Activated CD8-positive, alpha-beta memory T cell treated with anti-CD3 and anti-CD28 coated beads, Interleukin-2, amount 10 ng/mL, durations not matched to agents 7 days and 5 days (primary cell): ENCODE measurements at regions not wholly inside any gene's neighbourhood (a gene's known extent, or its start where the extent isn't known, plus 50 kb on each side); places are given as distances from the start of the nearest gene placed in this dataset.
A peak's percentile ranks its signal among the peaks of the same experiment; 100 is the strongest.

Experiments
- ATAC-seq: fragments of 150-1000 bp; cut with Tn5 transposase; one replicate; pipeline ENCODE4 v1.10.0; 2021; ENCODE audit warnings: moderate library complexity
- CTCF ChIA-PET: fragments of 350-600 bp; sonication (Branson Sonifier 250); formaldehyde crosslinking; loops from one replicate; lab custom pipeline; 2021; ENCODE audit warnings: antibody characterized with exemption; lab: Charles Lee
- DNase-seq: peaks from one replicate; pipeline ENCODE4 v3.0.0-alpha.2; 2020
- H3K27ac Mint-ChIP-seq: one replicate; pipeline ENCODE4 v1.8.0; 2021; ENCODE audit warnings: mild to moderate bottlenecking, mixed read lengths
- H3K27me3 Mint-ChIP-seq: one replicate; pipeline ENCODE4 v1.8.0; 2021; ENCODE audit warnings: mixed read lengths
- H3K36me3 Mint-ChIP-seq: one replicate; pipeline ENCODE4 v1.8.0; 2021; ENCODE audit warnings: mild to moderate bottlenecking, mixed read lengths
- H3K4me1 Mint-ChIP-seq: one replicate; pipeline ENCODE4 v1.8.0; 2021; ENCODE audit warnings: mixed read lengths
- H3K4me3 Mint-ChIP-seq: one replicate; pipeline ENCODE4 v1.8.0; 2021; ENCODE audit warnings: mild to moderate bottlenecking, moderate library complexity, mixed read lengths
- H3K9me3 Mint-ChIP-seq: one replicate; pipeline ENCODE4 v1.8.0; 2022; ENCODE audit warnings: low read depth, mixed read lengths

DNA sequence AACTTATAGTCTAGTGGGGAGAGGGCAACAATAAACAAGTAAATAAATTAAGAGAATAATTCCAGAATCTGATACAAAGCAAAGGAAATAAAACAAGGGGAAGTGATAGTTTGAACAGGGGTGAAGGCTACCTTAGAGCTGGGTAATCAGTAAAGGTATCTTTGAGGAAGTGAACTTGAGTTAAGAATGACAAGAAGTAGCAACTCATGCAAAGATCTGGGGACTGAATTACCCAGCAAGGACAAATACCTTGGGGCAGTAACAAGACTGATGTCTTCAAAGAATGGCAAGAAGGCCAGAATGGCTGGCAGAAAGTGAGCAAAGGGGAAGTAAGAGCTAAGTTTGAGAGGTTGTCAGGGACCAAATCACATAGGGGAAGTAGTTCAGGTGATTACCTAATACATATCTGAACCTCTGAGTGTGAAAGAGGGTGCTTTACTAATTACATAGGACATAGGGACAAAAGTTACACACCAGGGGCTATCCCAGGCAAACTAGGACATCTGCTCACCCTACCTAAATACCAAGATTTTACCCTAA, 244.6 kb upstream of the HNRNPA3 start:
- CTCF ChIA-PET: no interaction called here
- no peak for ATAC-seq
- no peaks in the 10 kb centered on the region for H3K36me3 Mint-ChIP-seq
- H3K9me3 Mint-ChIP-seq: no peaks in the 10 kb centered on the region
- peaks cover 32% of the 10 kb centered on the region for H3K27me3 Mint-ChIP-seq
- DNase-seq: no peak
- no peaks in the 10 kb centered on the region for H3K4me1 Mint-ChIP-seq
- no peak overlapping the region for H3K27ac Mint-ChIP-seq
- H3K4me3 Mint-ChIP-seq: no peak overlapping the region

DNA sequence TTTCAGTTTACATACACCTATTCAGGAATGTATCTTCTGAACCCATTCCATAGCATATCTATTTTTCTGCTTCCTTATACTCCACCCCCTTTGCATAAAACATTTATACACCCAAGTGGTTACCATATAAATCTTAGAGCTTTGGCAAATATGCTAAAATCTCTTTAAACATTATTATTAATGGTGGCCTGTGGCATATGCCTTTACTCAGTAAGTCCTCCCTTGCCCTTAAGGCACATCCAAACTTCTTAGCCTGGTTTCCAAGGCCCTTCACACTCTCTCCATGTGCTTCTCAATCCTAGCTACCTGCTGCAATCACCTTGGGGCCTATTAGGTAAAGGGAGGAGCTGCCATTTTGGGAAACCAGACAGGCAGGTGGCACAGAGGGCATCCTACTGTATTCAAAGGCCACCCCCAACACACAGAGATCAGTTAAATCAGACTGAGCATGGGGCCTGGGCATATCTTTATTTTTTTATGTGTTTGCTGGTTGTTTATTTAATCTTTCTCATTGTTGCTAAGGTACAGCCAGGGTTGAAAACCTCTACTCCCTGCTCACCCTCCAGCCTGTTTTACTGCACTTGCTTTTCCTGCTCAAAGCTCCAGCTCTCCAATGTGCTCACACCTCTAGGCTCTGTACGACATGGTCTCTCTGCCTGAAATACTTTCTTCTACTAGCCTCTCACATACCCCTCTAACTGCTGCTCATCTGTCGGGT, 242.8 kb upstream of the HNRNPA3 start:
- no peaks in the 10 kb centered on the region for H3K4me1 Mint-ChIP-seq
- ATAC-seq: no peak
- CTCF ChIA-PET: interaction anchor here (1.6 kb wide), 1 partner anchor 12 kb away, joined by 4 read pairs; no protein-coding TSS in a partner anchor
- no peaks in the 10 kb centered on the region for H3K9me3 Mint-ChIP-seq
- no peaks in the 10 kb centered on the region for H3K36me3 Mint-ChIP-seq
- H3K27me3 Mint-ChIP-seq: peaks cover 26% of the 10 kb centered on the region
- H3K4me3 Mint-ChIP-seq: no peak overlapping the region
- DNase-seq: no peak
- no peak overlapping the region for H3K27ac Mint-ChIP-seq

DNA sequence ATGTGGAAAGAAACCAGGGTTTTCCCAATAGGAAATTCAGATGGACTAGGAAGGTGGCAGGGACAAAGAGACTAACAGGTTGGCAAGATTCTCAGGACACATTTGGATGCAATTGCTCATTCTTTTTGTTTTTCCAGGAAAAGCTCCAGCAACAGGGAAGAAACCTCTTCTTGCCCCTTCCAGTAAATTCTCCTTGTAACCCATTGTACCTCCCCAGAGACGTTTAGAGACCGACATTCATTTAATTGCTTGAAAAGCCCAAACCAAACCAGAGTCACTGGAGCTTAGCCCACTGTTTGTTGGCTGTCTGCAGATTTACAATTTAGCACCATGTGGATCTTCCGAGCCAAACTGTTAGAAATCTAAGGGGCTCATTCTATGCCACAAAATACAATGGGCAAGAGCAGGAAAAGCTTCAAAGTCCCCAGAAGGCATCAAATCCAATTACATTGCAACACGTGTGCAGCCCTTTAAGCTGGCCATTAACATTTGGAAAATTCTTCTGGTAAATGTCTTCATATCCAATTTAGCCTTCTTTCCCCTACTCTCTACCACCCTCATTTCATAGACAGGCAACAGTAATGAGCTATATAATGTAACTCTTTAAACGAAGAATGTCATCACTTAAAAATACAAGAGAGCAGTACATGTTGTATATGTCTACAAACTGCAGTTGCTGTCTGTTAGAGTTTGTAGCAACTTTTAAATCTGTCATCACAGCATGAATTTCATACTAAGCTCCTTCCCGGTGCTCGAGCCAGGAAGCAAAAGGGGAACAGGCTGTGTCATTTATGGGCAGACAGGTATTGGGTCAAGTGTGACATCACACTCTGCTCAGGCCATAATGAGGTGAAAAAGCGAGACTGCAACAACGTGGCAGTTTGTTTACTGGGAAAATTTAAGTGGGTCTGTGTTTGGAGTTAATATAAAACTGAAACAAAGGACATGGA, 235.6 kb upstream of the HNRNPA3 start:
- H3K4me3 Mint-ChIP-seq: no peak overlapping the region
- H3K9me3 Mint-ChIP-seq: no peaks in the 10 kb centered on the region
- peaks cover 20% of the 10 kb centered on the region for H3K27me3 Mint-ChIP-seq
- H3K4me1 Mint-ChIP-seq: no peaks in the 10 kb centered on the region
- DNase-seq (no peak), ATAC-seq (no peak)
- H3K27ac Mint-ChIP-seq: no peak overlapping the region
- no peaks in the 10 kb centered on the region for H3K36me3 Mint-ChIP-seq
- CTCF ChIA-PET: interaction anchor here (0.6 kb wide), 1 partner anchor 325 kb away, joined by 3 read pairs; no protein-coding TSS in a partner anchor

DNA sequence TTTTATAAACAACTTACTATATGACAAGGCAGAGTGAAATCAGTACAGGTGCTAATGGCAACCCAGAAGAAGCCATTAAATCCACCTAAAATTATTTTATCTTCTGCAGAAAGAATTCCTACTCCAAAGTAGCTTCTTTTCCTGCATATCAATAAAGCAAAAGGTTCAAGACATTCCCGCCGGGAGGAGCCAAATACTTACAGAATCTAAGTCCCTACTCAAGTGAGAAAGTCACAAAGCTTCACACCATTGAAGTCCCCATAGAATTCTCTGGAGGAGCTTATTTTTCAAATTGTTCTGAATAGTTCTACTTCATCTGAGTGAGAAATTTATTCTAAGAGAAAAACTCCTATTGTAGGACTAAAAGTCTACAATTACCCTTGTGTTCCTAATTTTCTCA, 233.7 kb upstream of the HNRNPA3 start:
- CTCF ChIA-PET: interaction anchor here (1.4 to 1.9 kb wide), 2 partner anchors 47 to 170 kb away, joined by 3 to 4 read pairs; no protein-coding TSS in a partner anchor
- Mint-ChIP-seq H3K4me3 (no peak overlapping the region), H3K9me3 (no peaks in the 10 kb centered on the region), H3K36me3 (no peaks in the 10 kb centered on the region), H3K4me1 (no peaks in the 10 kb centered on the region), H3K27me3 (peaks cover 16% of the 10 kb centered on the region), H3K27ac (no peak overlapping the region)
- ATAC-seq (no peak), DNase-seq (no peak)

DNA sequence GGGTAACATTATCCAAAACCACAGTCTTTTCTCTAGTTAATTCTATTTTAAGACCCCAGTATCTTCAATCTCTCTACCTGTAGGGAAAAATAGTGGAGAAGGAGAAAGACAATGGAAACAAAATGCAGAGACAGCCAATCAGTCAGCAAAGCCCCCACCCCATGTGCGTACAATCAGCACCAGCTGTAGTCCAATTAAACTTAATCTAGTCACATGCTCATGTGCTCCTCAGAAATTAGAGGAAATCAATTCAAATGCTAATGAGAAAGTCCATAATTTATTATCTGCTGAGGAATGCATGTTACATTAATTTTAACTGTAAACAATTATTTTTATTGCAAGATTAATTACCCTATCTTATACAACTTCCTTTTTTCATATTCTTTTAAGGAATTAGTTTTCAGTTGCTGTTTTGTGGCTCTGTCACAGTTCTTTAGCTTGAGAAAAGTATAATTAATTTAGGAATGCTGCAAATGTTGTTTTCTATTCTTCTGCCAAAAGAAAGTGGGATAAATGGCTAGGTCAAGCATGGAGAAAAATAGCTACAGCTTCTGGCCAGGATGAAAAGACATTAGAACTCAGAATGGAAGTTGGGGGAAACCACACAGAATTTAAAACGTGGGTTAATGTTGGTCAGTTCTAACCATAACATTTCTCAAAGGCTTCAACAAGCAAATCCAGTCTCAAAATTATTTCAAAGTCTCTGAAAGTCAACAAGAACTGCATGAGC, 232.4 kb upstream of the HNRNPA3 start:
- no peaks in the 10 kb centered on the region for H3K36me3 Mint-ChIP-seq
- H3K4me1 Mint-ChIP-seq: no peaks in the 10 kb centered on the region
- no peak overlapping the region for H3K27ac Mint-ChIP-seq
- H3K4me3 Mint-ChIP-seq: no peak overlapping the region
- DNase-seq: no peak
- H3K9me3 Mint-ChIP-seq: no peaks in the 10 kb centered on the region
- H3K27me3 Mint-ChIP-seq: peaks cover 12% of the 10 kb centered on the region
- CTCF ChIA-PET: interaction anchor here (1.9 kb wide), 1 partner anchor 48 kb away, joined by 4 read pairs; no protein-coding TSS in a partner anchor
- ATAC-seq: no peak

DNA sequence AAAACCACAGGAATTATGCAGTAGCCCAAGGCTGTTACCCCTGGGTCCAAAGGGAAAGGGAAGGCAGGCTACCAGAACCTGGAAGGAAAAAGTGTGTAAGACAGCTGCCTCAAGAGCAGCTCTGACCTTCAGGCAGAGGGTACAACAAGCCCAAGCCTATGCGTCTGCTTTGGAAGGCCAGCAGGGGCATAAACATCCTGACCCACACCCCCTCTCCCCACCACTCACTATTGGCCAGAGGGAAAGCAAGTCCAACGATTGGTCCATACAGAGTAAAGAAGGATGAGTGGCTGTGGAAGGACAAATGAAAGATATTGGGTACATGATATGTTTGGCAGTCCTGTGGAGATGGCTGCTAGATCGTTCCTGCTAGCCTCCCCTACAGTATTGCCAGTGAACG, 227.6 kb upstream of the HNRNPA3 start:
- CTCF ChIA-PET: no interaction called here
- H3K36me3 Mint-ChIP-seq: no peaks in the 10 kb centered on the region
- ATAC-seq: no peak

DNA sequence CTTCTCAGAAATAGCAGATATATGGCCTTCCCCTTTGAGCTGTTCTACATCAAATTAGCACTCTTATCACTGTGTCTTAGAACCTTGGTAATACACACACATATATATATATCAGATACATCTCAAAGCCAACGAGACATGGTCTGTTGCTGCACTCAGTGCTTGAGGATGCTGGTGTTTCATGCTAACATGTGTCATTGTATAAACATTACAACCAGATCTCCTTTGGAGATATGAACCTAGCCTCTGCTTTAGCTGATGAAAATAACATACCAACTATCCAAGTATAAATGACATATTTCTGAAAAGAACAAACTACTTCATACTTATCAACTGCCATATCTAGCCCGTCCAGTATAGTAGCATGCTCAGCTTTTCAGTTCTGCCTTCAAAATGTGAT, 226.7 kb upstream of the HNRNPA3 start:
- ATAC-seq (no peak), DNase-seq (no peak)
- H3K27me3 Mint-ChIP-seq: peaks cover 23% of the 10 kb centered on the region
- CTCF ChIA-PET: interaction anchor here (1.0 kb wide), 1 partner anchor 10 kb away, joined by 3 read pairs; no protein-coding TSS in a partner anchor
- no peaks in the 10 kb centered on the region for H3K9me3 Mint-ChIP-seq
- no peaks in the 10 kb centered on the region for H3K36me3 Mint-ChIP-seq
- H3K4me1 Mint-ChIP-seq: no peaks in the 10 kb centered on the region
- no peak overlapping the region for H3K4me3 Mint-ChIP-seq
- no peak overlapping the region for H3K27ac Mint-ChIP-seq

More for the DNA sequence above, 227.6 kb upstream of the HNRNPA3 start:
- Mint-ChIP-seq H3K4me1 (no peaks in the 10 kb centered on the region), H3K27me3 (peaks cover 23% of the 10 kb centered on the region), H3K27ac (no peak overlapping the region), H3K4me3 (no peak overlapping the region), H3K9me3 (no peaks in the 10 kb centered on the region)
- DNase-seq: no peak

DNA sequence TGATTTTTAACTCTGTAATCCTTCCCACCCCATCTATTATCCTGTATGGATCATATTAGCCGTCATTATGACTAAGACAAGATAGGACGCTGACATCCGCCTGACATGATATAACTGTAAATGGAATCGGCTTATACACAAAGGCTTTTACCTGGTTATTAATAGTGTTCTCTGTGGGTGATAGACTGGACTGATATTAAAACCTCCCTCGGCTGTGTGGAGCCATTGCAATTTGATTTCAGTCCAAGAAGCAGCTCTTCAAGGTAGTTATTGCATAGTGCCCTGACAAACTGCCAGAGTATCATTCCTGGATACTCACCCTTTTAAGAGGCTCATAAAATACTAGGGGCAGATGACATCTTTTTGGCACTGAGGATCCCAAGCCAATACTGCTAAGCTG, 226.1 kb upstream of the HNRNPA3 start:
- H3K4me1 Mint-ChIP-seq: no peaks in the 10 kb centered on the region
- H3K4me3 Mint-ChIP-seq: no peak overlapping the region
- peaks cover 2% of the 10 kb centered on the region for H3K9me3 Mint-ChIP-seq
- no peak overlapping the region for H3K27ac Mint-ChIP-seq
- peaks cover 2% of the 10 kb centered on the region for H3K36me3 Mint-ChIP-seq
- peaks cover 21% of the 10 kb centered on the region for H3K27me3 Mint-ChIP-seq
- DNase-seq (no peak), ATAC-seq (no peak)
- CTCF ChIA-PET: no interaction called here

DNA sequence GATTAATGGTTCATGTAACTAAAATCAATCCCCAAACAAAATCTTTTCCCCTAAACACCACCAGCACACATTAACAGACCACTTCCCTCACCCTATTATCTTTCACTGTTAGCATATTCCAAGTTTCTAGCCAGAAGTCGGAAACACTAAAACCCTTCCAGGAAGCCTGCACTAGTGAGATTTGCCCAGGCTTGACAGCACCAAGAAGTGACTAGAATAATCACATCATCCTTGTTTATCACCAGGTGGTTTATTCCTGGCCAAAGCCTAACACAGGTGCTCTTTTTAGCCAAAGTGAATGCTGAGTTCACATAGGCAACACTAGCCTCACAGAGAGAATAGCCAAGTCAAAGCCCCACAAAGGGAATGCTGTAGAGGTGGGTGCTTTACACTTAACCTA, 221.2 kb upstream of the HNRNPA3 start:
- CTCF ChIA-PET: no interaction called here
- H3K4me3 Mint-ChIP-seq: no peak overlapping the region
- no peak overlapping the region for H3K27ac Mint-ChIP-seq
- peaks cover 4% of the 10 kb centered on the region for H3K36me3 Mint-ChIP-seq
- peaks cover 7% of the 10 kb centered on the region for H3K27me3 Mint-ChIP-seq
- H3K9me3 Mint-ChIP-seq: peaks cover 6% of the 10 kb centered on the region
- H3K4me1 Mint-ChIP-seq: no peaks in the 10 kb centered on the region
- DNase-seq (no peak), ATAC-seq (no peak)

DNA sequence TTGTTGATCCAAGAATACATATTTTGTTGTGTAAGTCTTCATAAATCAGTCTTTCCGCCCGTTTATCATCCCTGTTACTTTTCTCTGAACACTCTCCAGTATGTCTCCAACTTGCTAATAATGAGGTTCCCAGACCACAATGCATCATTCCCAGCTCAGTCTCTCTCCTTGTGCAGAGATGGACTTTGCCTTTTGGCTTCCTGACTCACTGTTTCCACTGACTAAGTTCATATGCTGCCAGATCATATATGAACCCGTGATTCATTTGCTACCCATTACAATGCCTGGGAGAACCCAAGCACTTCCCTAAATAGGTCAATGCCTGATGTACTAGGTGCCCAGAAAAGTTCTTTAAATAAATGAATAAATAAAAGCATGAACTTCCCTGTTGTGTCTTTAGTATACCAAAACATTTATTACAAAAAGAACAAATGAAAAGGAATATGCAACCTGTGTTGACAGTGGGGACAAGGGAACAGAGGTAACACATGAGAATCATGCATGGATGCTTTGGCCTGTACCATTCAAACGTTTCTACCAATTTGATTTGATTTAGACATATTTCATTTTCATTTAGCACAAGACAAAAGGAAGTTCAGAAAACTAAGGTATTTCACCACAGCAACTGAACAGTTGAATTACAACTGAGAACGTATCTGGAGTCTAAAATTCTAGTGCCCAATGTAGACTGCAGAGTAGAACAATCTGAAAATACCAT, 215.4 kb upstream of the HNRNPA3 start:
- CTCF ChIA-PET: interaction anchor here (0.7 kb wide), 1 partner anchor 193 kb away, joined by 4 read pairs; no protein-coding TSS in a partner anchor

DNA sequence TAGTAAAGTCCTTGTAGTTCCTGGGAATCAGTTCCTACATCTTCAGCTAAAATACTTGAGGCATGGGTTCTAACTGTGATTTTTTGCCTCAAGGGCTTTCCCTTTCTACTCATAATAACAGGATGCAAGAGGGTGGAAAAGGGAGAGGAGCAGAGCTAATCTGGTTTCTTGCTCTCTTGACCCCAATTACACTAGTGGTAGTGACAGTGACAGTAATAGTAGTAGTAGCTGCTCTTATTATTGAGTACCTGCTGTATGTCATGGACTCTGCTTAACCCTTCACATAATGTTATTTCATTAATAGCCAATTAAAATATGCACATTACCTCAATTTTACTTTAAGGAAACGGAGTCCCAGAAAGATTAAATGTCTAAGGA, 214.8 kb upstream of the HNRNPA3 start:
- H3K4me1 Mint-ChIP-seq: peaks cover 31% of the 10 kb centered on the region
- no peak overlapping the region for H3K4me3 Mint-ChIP-seq
- H3K36me3 Mint-ChIP-seq: peaks cover 8% of the 10 kb centered on the region
- DNase-seq (no peak), ATAC-seq (peak; percentile 34)
- H3K9me3 Mint-ChIP-seq: peaks cover 2% of the 10 kb centered on the region
- peak overlapping the region; percentile 52 for H3K27ac Mint-ChIP-seq
- H3K27me3 Mint-ChIP-seq: no peaks in the 10 kb centered on the region
- CTCF ChIA-PET: interaction anchor here (0.7 kb wide), 1 partner anchor 193 kb away, joined by 4 read pairs; no protein-coding TSS in a partner anchor

More for the DNA sequence above, 215.4 kb upstream of the HNRNPA3 start:
- peak; percentile 46 for DNase-seq
- peak overlapping the region; percentile 52 for H3K27ac Mint-ChIP-seq
- peaks cover 31% of the 10 kb centered on the region for H3K4me1 Mint-ChIP-seq
- H3K36me3 Mint-ChIP-seq: peaks cover 8% of the 10 kb centered on the region
- peak overlapping the region; percentile 5 for H3K4me3 Mint-ChIP-seq
- H3K9me3 Mint-ChIP-seq: peaks cover 5% of the 10 kb centered on the region
- ATAC-seq: peak; percentile 75
- no peaks in the 10 kb centered on the region for H3K27me3 Mint-ChIP-seq

DNA sequence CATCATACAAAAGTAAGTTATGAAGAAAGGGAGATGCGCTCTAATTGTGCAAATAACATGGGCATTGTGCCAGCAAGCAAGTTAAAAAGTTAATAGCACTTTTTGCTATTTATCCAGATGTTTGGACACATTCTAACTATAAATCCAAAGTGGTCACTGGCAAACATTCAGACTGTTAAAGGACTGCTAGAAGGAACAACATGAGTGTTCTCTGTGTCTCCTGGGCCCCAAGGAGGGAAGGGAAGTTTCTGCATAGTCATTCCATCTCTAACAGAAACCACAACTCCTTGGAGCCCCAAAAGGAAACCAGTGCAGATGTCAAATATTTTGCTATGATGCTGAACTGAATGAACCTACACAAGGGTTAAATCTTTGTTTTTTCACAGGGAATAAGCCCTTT, 213.3 kb upstream of the HNRNPA3 start:
- H3K36me3 Mint-ChIP-seq: peaks cover 6% of the 10 kb centered on the region
- H3K9me3 Mint-ChIP-seq: peaks cover 2% of the 10 kb centered on the region
- H3K27ac Mint-ChIP-seq: no peak overlapping the region
- H3K4me1 Mint-ChIP-seq: peaks cover 31% of the 10 kb centered on the region
- CTCF ChIA-PET: no interaction called here
- H3K4me3 Mint-ChIP-seq: no peak overlapping the region
- DNase-seq: no peak
- H3K27me3 Mint-ChIP-seq: no peaks in the 10 kb centered on the region
- ATAC-seq: peak; percentile 38
